H9 (cell line): ENCODE measurements at regions not wholly inside any gene's neighbourhood (a gene's known extent, or its start where the extent isn't known, plus 50 kb on each side); places are given as distances from the start of the nearest gene placed in this dataset.

Experiments used
- DNase-seq: peaks from one replicate; pipeline ENCODE4 v3.0.0-alpha.2; 2017
- H2AFZ ChIP-seq: one replicate; pipeline ENCODE4 v1.6.1; 2013; ENCODE audit warnings: mild to moderate bottlenecking, low read length, control low read depth, moderate library complexity
- H2AK5ac ChIP-seq: 2 replicates; pipeline ENCODE4 v1.6.1; 2013; ENCODE audit warnings: low read length, control low read depth, mixed read lengths; ENCODE audit not compliant: insufficient read length
- H2BK120ac ChIP-seq: one replicate; pipeline ENCODE4 v1.6.1; 2013; ENCODE audit warnings: low read depth, mild to moderate bottlenecking, low read length, control low read depth, inconsistent platforms; ENCODE audit not compliant: poor library complexity, severe bottlenecking
- H2BK12ac ChIP-seq: 2 replicates; pipeline ENCODE4 v1.6.1; 2013; ENCODE audit warnings: low read length, control low read depth, mixed read lengths, low read depth; ENCODE audit not compliant: insufficient read length
- H2BK15ac ChIP-seq: 2 replicates; pipeline ENCODE4 v1.6.1; 2013; ENCODE audit warnings: low read depth, low read length, control low read depth
- H2BK20ac ChIP-seq: one replicate; pipeline ENCODE4 v1.6.1; 2013; ENCODE audit warnings: low read depth, mild to moderate bottlenecking, low read length, control low read depth, inconsistent platforms; ENCODE audit not compliant: poor library complexity, severe bottlenecking
- H2BK5ac ChIP-seq: 2 replicates; pipeline ENCODE4 v1.6.1; 2013; ENCODE audit warnings: low read length, control low read depth, mixed read lengths; ENCODE audit not compliant: insufficient read length
- H3K14ac ChIP-seq: 2 replicates; pipeline ENCODE4 v1.6.1; 2013; ENCODE audit warnings: low read length, control low read depth; ENCODE audit not compliant: insufficient read depth
- H3K18ac ChIP-seq: 2 replicates; pipeline ENCODE4 v1.6.1; 2013; ENCODE audit warnings: low read depth, mild to moderate bottlenecking, mixed read lengths, low read length, control low read depth; ENCODE audit not compliant: insufficient read length
- H3K23ac ChIP-seq: 2 replicates; pipeline ENCODE4 v1.6.1; 2013; ENCODE audit warnings: low read length, control low read depth, mixed read lengths, low read depth; ENCODE audit not compliant: insufficient read length
- H3K23me2 ChIP-seq: 2 replicates; pipeline ENCODE4 v1.6.1; 2013; ENCODE audit warnings: low read depth, mild to moderate bottlenecking, mixed read lengths, low read length, control low read depth; ENCODE audit not compliant: insufficient read length, poor library complexity, severe bottlenecking
- H3K27ac ChIP-seq: 2 replicates; pipeline ENCODE4 v1.5.1; 2013; ENCODE audit warnings: low read length, control low read depth, mixed read lengths, low read depth; ENCODE audit not compliant: insufficient read length
- H3K27me3 ChIP-seq: 2 replicates; pipeline ENCODE4 v1.6.1; 2013; ENCODE audit warnings: low read length, control low read depth, inconsistent platforms; ENCODE audit not compliant: insufficient read depth
- H3K4ac ChIP-seq: 2 replicates; pipeline ENCODE4 v1.6.1; 2013; ENCODE audit warnings: low read depth, mild to moderate bottlenecking, control low read depth, inconsistent platforms, low read length, moderate library complexity
- H3K4me1 ChIP-seq: 2 replicates; pipeline ENCODE4 v1.6.1; 2013; ENCODE audit warnings: low read length, control low read depth, inconsistent platforms; ENCODE audit not compliant: insufficient read depth
- H3K4me2 ChIP-seq: 2 replicates; pipeline ENCODE4 v1.6.1; 2013; ENCODE audit warnings: low read length, control low read depth, mixed read lengths; ENCODE audit not compliant: insufficient read length, insufficient read depth
- H3K56ac ChIP-seq: 2 replicates; pipeline ENCODE4 v1.6.1; 2013; ENCODE audit warnings: low read depth, mild to moderate bottlenecking, mixed read lengths, low read length, control low read depth; ENCODE audit not compliant: insufficient read length
- H3K79me1 ChIP-seq: 2 replicates; pipeline ENCODE4 v1.6.1; 2013; ENCODE audit warnings: low read depth, mild to moderate bottlenecking, moderate library complexity, low read length, control low read depth, inconsistent platforms; ENCODE audit not compliant: insufficient read depth, poor library complexity, severe bottlenecking
- H3K79me2 ChIP-seq: 2 replicates; pipeline ENCODE4 v1.6.1; 2013; ENCODE audit warnings: low read length, control low read depth, inconsistent platforms; ENCODE audit not compliant: insufficient read depth
- H3K9ac ChIP-seq: 2 replicates; pipeline ENCODE4 v1.6.1; 2013; ENCODE audit warnings: low read length, control low read depth, mixed read lengths; ENCODE audit not compliant: insufficient read length; ENCODE audit errors: extremely low read depth
- H3K9me3 ChIP-seq: one replicate; pipeline ENCODE4 v1.6.1; 2013; ENCODE audit warnings: low read depth, low read length, inconsistent platforms; ENCODE audit not compliant: control insufficient read depth
- H3T11ph ChIP-seq: one replicate; pipeline ENCODE4 v1.6.1; 2013; ENCODE audit warnings: mild to moderate bottlenecking, low read length, control low read depth, inconsistent platforms
- H4K20me1 ChIP-seq: one replicate; pipeline ENCODE4 v1.6.1; 2013; ENCODE audit not compliant: control insufficient read depth, insufficient read length, insufficient read depth
- H4K5ac ChIP-seq: 2 replicates; pipeline ENCODE4 v1.6.1; 2013; ENCODE audit warnings: low read depth, mild to moderate bottlenecking, mixed read lengths, low read length, control low read depth; ENCODE audit not compliant: insufficient read length
- H4K8ac ChIP-seq: replicated peaks from 2 replicates; pipeline ENCODE4 v1.6.1; 2013; ENCODE audit warnings: low read length, control low read depth, mixed read lengths, low read depth; ENCODE audit not compliant: insufficient read length
- H4K91ac ChIP-seq: 2 replicates; pipeline ENCODE4 v1.6.1; 2013; ENCODE audit warnings: low read depth, mild to moderate bottlenecking, moderate library complexity, mixed read lengths, low read length, control low read depth; ENCODE audit not compliant: insufficient read length
- H3K27ac Mint-ChIP-seq, 3 experiments: 2 replicates in 2 of 3; 3 replicates in 1 of 3; pipeline ENCODE4 v1.8.0; 2020 to 2021; ENCODE audit warnings: mixed read lengths in 3 of 3, mild to moderate bottlenecking in 1 of 3, moderate library complexity in 1 of 3
- H3K27me3 Mint-ChIP-seq: 2 replicates; pipeline ENCODE4 v1.8.0; 2021; ENCODE audit warnings: low read depth, mild to moderate bottlenecking, moderate library complexity, mixed read lengths
- H3K36me3 Mint-ChIP-seq, 3 experiments: 2 replicates in 2 of 3; 3 replicates in 1 of 3; pipeline ENCODE4 v1.8.0; 2020 to 2021; ENCODE audit warnings: low read depth in 3 of 3, mixed read lengths in 3 of 3; ENCODE audit not compliant: insufficient read depth in 1 of 3
- H3K4me1 Mint-ChIP-seq, 2 experiments: 2 replicates each; pipeline ENCODE4 v1.8.0; 2020; ENCODE audit warnings: mixed read lengths in 2 of 2
- H3K4me3 Mint-ChIP-seq, 2 experiments: 2 replicates in 1 of 2; 3 replicates in 1 of 2; pipeline ENCODE4 v1.8.0; 2020 to 2021; ENCODE audit warnings: mild to moderate bottlenecking in 2 of 2, mixed read lengths in 2 of 2, moderate library complexity in 1 of 2
- H3K9me3 Mint-ChIP-seq, 2 experiments: 2 replicates in 1 of 2; 3 replicates in 1 of 2; pipeline ENCODE4 v1.8.0; 2020; ENCODE audit warnings: mild to moderate bottlenecking in 2 of 2, mixed read lengths in 2 of 2, moderate library complexity in 1 of 2
- WGBS: extraction: QIAGEN DNeasy Blood & Tissue Kit; methylation state at CpG from one replicate; pipeline ENCODE4 v1.1.7; 2013; ENCODE audit warnings: missing lambda C conversion rate, low lambda C conversion rate, mixed read lengths; ENCODE audit not compliant: insufficient read length; ENCODE audit errors: extremely low coverage; 5-methylcytosine and 5-hydroxymethylcytosine counted together
- TF ChIP-seq, protein P1 (sequence below): fragments of 200-600 bp; sonication (generic); conservative IDR thresholded peaks from 3 replicates; pipeline ENCODE4 v1.8.0; 2021; ENCODE audit warnings: antibody characterized with exemption, mild to moderate bottlenecking

DNA sequence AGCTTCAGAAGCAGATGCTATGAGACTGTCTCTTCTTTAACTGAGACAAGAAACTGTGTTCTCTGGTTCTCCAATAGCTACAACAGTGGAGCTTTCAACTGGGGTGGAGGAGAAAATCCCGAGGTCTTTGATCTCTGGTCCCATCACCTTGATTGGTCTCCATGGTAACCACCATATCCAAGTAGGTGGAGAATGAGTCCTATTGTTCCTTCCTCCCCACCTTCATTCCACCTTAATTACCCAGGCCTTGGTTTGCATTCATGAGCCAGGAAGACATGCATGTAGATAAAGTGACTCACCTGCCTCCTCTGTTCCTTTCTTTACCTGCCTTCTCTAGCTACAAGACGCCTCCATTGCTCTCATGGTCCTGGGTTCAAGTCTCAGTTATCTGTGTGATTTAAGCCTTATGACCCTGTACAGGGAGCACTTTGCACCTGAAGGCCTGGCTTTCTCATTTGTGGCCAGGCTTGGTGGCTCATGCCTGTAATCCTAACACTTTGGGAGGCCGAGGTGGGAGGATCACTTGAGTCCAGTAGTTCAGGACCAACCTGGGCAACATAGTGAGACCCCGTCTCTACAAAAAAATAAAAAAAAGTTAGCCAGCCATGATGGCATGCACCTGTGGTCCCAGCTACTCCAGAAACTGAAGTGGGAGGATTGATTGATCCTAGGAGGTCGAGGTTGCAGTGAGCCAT lies 157.7 kb upstream of the TBX3 start:
- Mint-ChIP-seq H3K9me3 (no peaks in the 10 kb centered on the region; a peak in 1 of 5 replicates), H3K27me3 (no peaks in the 10 kb centered on the region), H3K4me3 (no peak overlapping the region), H3K4me1 (peaks cover 5 to 7% of the 10 kb centered on the region in 2 experiments; a peak in 3 of 4 replicates), H3K27ac (no peak overlapping the region), H3K36me3 (no peaks in the 10 kb centered on the region)
- Histone ChIP-seq H2AFZ (no peak overlapping the region), H3K9me3 (no peaks in the 10 kb centered on the region), H3K56ac (no peak overlapping the region), H3K79me2 (no peaks in the 10 kb centered on the region), H3K23ac (no peak overlapping the region), H3K4me1 (no peaks in the 10 kb centered on the region), H2BK20ac (no peak overlapping the region), H3K14ac (no peak overlapping the region), H3K18ac (no peak overlapping the region), H4K8ac (no peak overlapping the region), H3T11ph (no peak overlapping the region), H3K4ac (no peak overlapping the region), H3K9ac (no peak overlapping the region), H4K91ac (no peak overlapping the region), H4K20me1 (no peaks in the 10 kb centered on the region), H3K27me3 (no peaks in the 10 kb centered on the region), H2BK15ac (no peak overlapping the region), H3K4me2 (no peak overlapping the region), H2AK5ac (no peak overlapping the region), H3K27ac (no peak overlapping the region), H4K5ac (no peak overlapping the region), H2BK5ac (no peak overlapping the region), H3K23me2 (no peaks in the 10 kb centered on the region), H2BK12ac (no peak overlapping the region), H2BK120ac (no peak overlapping the region), H3K79me1 (no peaks in the 10 kb centered on the region)
- TF ChIP-seq, protein P1, sequence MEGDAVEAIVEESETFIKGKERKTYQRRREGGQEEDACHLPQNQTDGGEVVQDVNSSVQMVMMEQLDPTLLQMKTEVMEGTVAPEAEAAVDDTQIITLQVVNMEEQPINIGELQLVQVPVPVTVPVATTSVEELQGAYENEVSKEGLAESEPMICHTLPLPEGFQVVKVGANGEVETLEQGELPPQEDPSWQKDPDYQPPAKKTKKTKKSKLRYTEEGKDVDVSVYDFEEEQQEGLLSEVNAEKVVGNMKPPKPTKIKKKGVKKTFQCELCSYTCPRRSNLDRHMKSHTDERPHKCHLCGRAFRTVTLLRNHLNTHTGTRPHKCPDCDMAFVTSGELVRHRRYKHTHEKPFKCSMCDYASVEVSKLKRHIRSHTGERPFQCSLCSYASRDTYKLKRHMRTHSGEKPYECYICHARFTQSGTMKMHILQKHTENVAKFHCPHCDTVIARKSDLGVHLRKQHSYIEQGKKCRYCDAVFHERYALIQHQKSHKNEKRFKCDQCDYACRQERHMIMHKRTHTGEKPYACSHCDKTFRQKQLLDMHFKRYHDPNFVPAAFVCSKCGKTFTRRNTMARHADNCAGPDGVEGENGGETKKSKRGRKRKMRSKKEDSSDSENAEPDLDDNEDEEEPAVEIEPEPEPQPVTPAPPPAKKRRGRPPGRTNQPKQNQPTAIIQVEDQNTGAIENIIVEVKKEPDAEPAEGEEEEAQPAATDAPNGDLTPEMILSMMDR = no peak
- DNase-seq = peak; percentile 82
- WGBS = no CpG with 5 or more reads among the region's 5 CpGs
